ENCODE measurements at regions not wholly inside any gene's neighbourhood (a gene's known extent, or its start where the extent isn't known, plus 50 kb on each side); places are given as distances from the start of the nearest gene placed in this dataset.

- no peak for ATAC-seq (ENCODE audit: low read depth)
- WGBS, 2 experiments (ENCODE audit: extremely low coverage in 2 of 2, insufficient read length in 1 of 2) = no CpG with 5 or more reads among the region's 2 CpGs
These were observed 524.8 kb upstream of the SORCS1 start for GRCh38 chr10:107689323-107689722.

More at GRCh38 chr10:107689323-107689722, 524.8 kb upstream of the SORCS1 start:
- Histone ChIP-seq H3K4me2 (ENCODE audit: low read depth, low read length) (no peak overlapping the region), H3K18ac (ENCODE audit: low read depth, low read length) (no peak overlapping the region), H3K27ac (ENCODE audit: insufficient read depth, low read length) (no peak overlapping the region), H2BK15ac (ENCODE audit: low read depth, low read length) (no peak overlapping the region), H3K56ac (ENCODE audit: extremely low read depth, insufficient read depth, low read length) (no peak overlapping the region), H4K91ac (ENCODE audit: insufficient read depth, low read depth, low read length) (no peak overlapping the region), H2BK20ac (ENCODE audit: low read depth, low read length) (no peak overlapping the region), H2AFZ (replicated peaks; ENCODE audit: low read length, poor library complexity) (no peak overlapping the region), H3K4me3 (ENCODE audit: insufficient read depth, low read depth, low read length) (no peak overlapping the region), H3K9me1 (ENCODE audit: insufficient read depth, low read length) (no peaks in the 10 kb centered on the region), H3K14ac (replicated peaks; ENCODE audit: low read depth, low read length) (no peak overlapping the region), H3K36me3 (ENCODE audit: control insufficient read depth, insufficient read depth, low read length) (no peaks in the 10 kb centered on the region), H4K20me1 (ENCODE audit: insufficient read depth, low read length) (no peaks in the 10 kb centered on the region), H3K9ac (ENCODE audit: low read depth, low read length) (no peak overlapping the region), H2BK5ac (ENCODE audit: low read depth, low read length, poor library complexity, severe bottlenecking) (no peak overlapping the region), H2AK5ac (ENCODE audit: low read depth, low read length) (no peak overlapping the region), H3K9me3 (ENCODE audit: control insufficient read depth, insufficient read depth, low read length) (no peaks in the 10 kb centered on the region; the same call in 1 of the 2 replicates), H3K79me1 (ENCODE audit: low read depth in 1 of 2, low read length in 2 of 2) (no peaks in the 10 kb centered on the region), H4K8ac (ENCODE audit: low read depth in 2 of 2, low read length in 2 of 2) (no peak overlapping the region), H3K4me1 (ENCODE audit: control insufficient read depth, insufficient read depth, low read length) (no peaks in the 10 kb centered on the region), H4K5ac (ENCODE audit: low read depth, low read length) (no peak overlapping the region), H3K4ac (ENCODE audit: low read depth, low read length) (no peak overlapping the region), H2AK9ac (replicated peaks; ENCODE audit: low read depth, low read length, poor library complexity) (no peak overlapping the region), H3K27me3 (ENCODE audit: control insufficient read depth, insufficient read depth, low read length) (no peaks in the 10 kb centered on the region), H3K23ac (ENCODE audit: low read depth, low read length) (no peak overlapping the region), H2BK120ac (ENCODE audit: low read depth, low read length) (no peak overlapping the region)
- POLR2A ChIA-PET (ENCODE audit: unreplicated experiment) = no interaction called here
- intact Hi-C loops (cut with micrococcal nuclease) = no loop called here
- DNase-seq = no peak
- dilution Hi-C loops (cut with HindIII; ENCODE audit: low sequenced_read_pairs, unreplicated experiment) = no loop called here
- in situ Hi-C loops (cut with MboI; ENCODE audit: low sequenced_read_pairs) = no loop called here
- TF ChIP-seq POLR2A (IDR thresholded peaks at IDR 0.05; ENCODE audit: low read depth, low read length) = no peak
- no peak for TF ChIP-seq NFE2L2 (IDR thresholded peaks at IDR 0.05; ENCODE audit: low read depth, low read length)
- no peak for TF ChIP-seq MAZ (IDR thresholded peaks at IDR 0.05; ENCODE audit: borderline replicate concordance, low read depth, low read length)
- TF ChIP-seq CHD1 (IDR thresholded peaks at IDR 0.05; ENCODE audit: low read depth, low read length) = no peak
- TF ChIP-seq MXI1 (IDR thresholded peaks at IDR 0.05; ENCODE audit: borderline replicate concordance, low read depth, low read length) = no peak
- TF ChIP-seq USF2 (IDR thresholded peaks at IDR 0.05; ENCODE audit: low read depth, low read length) = no peak
- no peak for TF ChIP-seq FOS (IDR thresholded peaks at IDR 0.05; ENCODE audit: low read depth, low read length)
- TF ChIP-seq SMC3 (IDR thresholded peaks at IDR 0.05; ENCODE audit: low read depth, low read length) = no peak
- no peak for TF ChIP-seq MAFK (IDR thresholded peaks at IDR 0.05; ENCODE audit: low read depth, low read length)
- TF ChIP-seq BHLHE40 (IDR thresholded peaks at IDR 0.05; ENCODE audit: low read depth, low read length) = no peak
- no peak for TF ChIP-seq RFX5 (IDR thresholded peaks at IDR 0.05; ENCODE audit: low read depth, low read length)
- no peak for TF ChIP-seq CEBPB (IDR thresholded peaks at IDR 0.05; ENCODE audit: low read depth, low read length)
- TF ChIP-seq RCOR1 (IDR thresholded peaks at IDR 0.05; ENCODE audit: insufficient replicate concordance, low read length) = no peak
- TF ChIP-seq, protein P1, sequence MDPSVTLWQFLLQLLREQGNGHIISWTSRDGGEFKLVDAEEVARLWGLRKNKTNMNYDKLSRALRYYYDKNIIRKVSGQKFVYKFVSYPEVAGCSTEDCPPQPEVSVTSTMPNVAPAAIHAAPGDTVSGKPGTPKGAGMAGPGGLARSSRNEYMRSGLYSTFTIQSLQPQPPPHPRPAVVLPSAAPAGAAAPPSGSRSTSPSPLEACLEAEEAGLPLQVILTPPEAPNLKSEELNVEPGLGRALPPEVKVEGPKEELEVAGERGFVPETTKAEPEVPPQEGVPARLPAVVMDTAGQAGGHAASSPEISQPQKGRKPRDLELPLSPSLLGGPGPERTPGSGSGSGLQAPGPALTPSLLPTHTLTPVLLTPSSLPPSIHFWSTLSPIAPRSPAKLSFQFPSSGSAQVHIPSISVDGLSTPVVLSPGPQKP (IDR thresholded peaks at IDR 0.05; ENCODE audit: borderline replicate concordance, low read depth, low read length) = no peak
- TF ChIP-seq RAD21 (IDR thresholded peaks at IDR 0.05; ENCODE audit: low read length) = no peak
- TF ChIP-seq, protein P2, sequence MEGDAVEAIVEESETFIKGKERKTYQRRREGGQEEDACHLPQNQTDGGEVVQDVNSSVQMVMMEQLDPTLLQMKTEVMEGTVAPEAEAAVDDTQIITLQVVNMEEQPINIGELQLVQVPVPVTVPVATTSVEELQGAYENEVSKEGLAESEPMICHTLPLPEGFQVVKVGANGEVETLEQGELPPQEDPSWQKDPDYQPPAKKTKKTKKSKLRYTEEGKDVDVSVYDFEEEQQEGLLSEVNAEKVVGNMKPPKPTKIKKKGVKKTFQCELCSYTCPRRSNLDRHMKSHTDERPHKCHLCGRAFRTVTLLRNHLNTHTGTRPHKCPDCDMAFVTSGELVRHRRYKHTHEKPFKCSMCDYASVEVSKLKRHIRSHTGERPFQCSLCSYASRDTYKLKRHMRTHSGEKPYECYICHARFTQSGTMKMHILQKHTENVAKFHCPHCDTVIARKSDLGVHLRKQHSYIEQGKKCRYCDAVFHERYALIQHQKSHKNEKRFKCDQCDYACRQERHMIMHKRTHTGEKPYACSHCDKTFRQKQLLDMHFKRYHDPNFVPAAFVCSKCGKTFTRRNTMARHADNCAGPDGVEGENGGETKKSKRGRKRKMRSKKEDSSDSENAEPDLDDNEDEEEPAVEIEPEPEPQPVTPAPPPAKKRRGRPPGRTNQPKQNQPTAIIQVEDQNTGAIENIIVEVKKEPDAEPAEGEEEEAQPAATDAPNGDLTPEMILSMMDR (conservative IDR thresholded peaks at IDR 0.05; ENCODE audit: low read depth, low read length) = no peak
- CTCF ChIA-PET = no interaction called here
- no TSS peak for BruUV-seq (replicated peaks)

Data from IMR-90 (cell line).